ENCODE measurements at regions not wholly inside any gene's neighbourhood (a gene's known extent, or its start where the extent isn't known, plus 50 kb on each side); places are given as distances from the start of the nearest gene placed in this dataset.

GRCh38 chrX:115364670-115365069, 75.2 kb downstream of the LUZP4 start:
- TF ChIP-seq, protein P1, sequence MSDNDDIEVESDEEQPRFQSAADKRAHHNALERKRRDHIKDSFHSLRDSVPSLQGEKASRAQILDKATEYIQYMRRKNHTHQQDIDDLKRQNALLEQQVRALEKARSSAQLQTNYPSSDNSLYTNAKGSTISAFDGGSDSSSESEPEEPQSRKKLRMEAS (IDR thresholded peaks at IDR 0.05): no peak
- TF ChIP-seq CTCF (IDR thresholded peaks at IDR 0.05; ENCODE audit: low read depth, low read length, missing input control) (no peak), REST (IDR thresholded peaks at IDR 0.05) (no peak), HNF4A (conservative IDR thresholded peaks at IDR 0.05) (no peak), JUND (IDR thresholded peaks at IDR 0.05) (no peak), NR2F2 (IDR thresholded peaks at IDR 0.05) (no peak), ATF3 (IDR thresholded peaks at IDR 0.05) (no peak)
